ENCODE measurements at regions not wholly inside any gene's neighbourhood (a gene's known extent, or its start where the extent isn't known, plus 50 kb on each side); places are given as distances from the start of the nearest gene placed in this dataset.

DNA sequence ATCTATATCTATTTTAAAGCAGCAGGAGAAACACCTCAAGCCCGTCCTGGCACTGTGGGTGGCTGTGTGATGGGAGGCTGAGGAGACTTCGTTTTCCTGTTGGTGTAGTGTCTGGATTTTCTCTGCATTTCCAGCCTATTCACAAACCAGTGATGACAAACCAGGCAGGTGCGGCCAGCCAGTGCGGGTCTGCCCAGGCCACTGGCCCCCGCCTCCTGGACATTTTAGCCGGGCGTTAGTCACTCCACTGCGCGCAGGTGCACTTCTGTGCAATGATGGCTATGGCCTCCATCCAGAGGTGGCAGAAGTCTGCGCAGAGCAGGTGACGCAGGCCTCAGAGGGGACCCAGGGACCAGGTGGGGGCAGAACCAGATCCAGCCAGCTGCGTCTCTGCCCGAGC is 64.9 kb upstream of the PITRM1 start:
- H3K27ac ChIP-seq, result no peak overlapping the region
- in situ Hi-C loops (cut with MboI; ENCODE audit: low pct_ligation_motif_present in 1 of 4, low pct_unique_long_range_greater_than_20kb in 1 of 4, low sequenced_read_pairs in 3 of 4), result loop anchor here (10.0 to 25.0 kb wide), 4 partner anchors 550 to 1527 kb away; partner anchors contain the start of gene KLF6 (in 2 of the 4)
- intact Hi-C loops (cut with DNase I; ENCODE audit: low total_unique reads), result loop anchor here (10.0 kb wide), 1 partner anchor 1537 kb away; no protein-coding TSS in a partner anchor
- DNase-seq, result no peak
- H3K4me3 ChIP-seq, result no peak overlapping the region
- H3K36me3 ChIP-seq, result no peaks in the 10 kb centered on the region
- H3K9me3 ChIP-seq, result no peaks in the 10 kb centered on the region
- no peaks in the 10 kb centered on the region for H3K27me3 ChIP-seq
- TF ChIP-seq POLR2AphosphoS5 (IDR thresholded peaks at IDR 0.05) (no peak), EP300 (IDR thresholded peaks at IDR 0.05; ENCODE audit: low read depth) (no peak), POLR2A (IDR thresholded peaks at IDR 0.05) (no peak)
- TF ChIP-seq, protein P1, sequence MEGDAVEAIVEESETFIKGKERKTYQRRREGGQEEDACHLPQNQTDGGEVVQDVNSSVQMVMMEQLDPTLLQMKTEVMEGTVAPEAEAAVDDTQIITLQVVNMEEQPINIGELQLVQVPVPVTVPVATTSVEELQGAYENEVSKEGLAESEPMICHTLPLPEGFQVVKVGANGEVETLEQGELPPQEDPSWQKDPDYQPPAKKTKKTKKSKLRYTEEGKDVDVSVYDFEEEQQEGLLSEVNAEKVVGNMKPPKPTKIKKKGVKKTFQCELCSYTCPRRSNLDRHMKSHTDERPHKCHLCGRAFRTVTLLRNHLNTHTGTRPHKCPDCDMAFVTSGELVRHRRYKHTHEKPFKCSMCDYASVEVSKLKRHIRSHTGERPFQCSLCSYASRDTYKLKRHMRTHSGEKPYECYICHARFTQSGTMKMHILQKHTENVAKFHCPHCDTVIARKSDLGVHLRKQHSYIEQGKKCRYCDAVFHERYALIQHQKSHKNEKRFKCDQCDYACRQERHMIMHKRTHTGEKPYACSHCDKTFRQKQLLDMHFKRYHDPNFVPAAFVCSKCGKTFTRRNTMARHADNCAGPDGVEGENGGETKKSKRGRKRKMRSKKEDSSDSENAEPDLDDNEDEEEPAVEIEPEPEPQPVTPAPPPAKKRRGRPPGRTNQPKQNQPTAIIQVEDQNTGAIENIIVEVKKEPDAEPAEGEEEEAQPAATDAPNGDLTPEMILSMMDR (IDR thresholded peaks at IDR 0.05), result no peak
- peaks cover 0 to 7% (median 0%) of the 10 kb centered on the region in 4 donors for H3K4me1 ChIP-seq
- WGBS, 2 donors (ENCODE audit: low coverage in 1 of 2), result 85 to 86% methylated on average over 9 to 13 of the region's 13 CpGs

DNA sequence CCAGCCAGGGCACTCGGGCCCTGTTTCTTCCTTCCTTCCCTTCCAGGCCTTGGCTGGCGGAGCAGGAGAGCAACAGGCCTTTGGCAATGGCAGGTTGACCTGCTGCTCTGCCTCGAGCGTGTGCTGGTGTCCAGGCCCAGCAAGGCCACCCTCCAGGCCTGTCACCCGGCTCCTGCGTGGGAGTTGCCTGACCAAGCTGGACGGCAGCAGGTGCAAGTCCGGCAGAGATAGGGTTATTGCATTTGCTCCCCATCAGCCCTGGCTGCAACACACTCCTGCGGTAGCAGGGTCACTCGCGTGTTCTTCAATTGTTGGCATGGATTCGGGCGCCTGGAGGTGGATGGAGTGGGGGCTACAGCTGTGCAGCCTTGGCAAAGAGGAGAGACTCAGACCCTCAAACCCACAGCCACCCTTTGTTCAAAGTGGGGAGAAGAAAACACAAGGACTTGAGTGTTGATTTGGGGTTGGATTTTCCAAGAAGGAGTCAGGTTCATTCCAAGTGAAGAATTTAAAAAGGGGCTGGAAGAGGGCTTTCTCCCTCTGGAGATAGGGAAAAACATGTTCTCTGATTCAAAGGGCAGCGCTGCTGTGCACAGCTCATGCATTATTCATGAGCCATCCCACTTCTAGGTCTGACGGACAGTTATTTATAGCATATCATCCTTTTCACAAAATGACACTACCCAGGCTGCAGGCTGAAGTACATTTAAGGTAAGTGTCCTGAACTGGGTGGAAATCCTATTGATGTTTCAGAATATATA is 64.2 kb upstream of the PITRM1 start:
- WGBS, 2 donors (ENCODE audit: low coverage in 1 of 2), result 82 to 96% methylated on average over 5 to 15 of the region's 15 CpGs
- Histone ChIP-seq H3K27ac (no peak overlapping the region), H3K9me3 (no peaks in the 10 kb centered on the region), H3K36me3 (no peaks in the 10 kb centered on the region), H3K27me3 (no peaks in the 10 kb centered on the region), H3K4me1 (peaks cover 0 to 7% (median 0%) of the 10 kb centered on the region in 4 donors), H3K4me3 (no peak overlapping the region)
- no peak for TF ChIP-seq EP300 (IDR thresholded peaks at IDR 0.05; ENCODE audit: low read depth)
- TF ChIP-seq, protein P1 (IDR thresholded peaks at IDR 0.05), result no peak
- intact Hi-C loops (cut with DNase I; ENCODE audit: low total_unique reads) (loop anchor here (10.0 kb wide), 1 partner anchor 1538 kb away; no protein-coding TSS in a partner anchor), in situ Hi-C loops (cut with MboI; ENCODE audit: low pct_ligation_motif_present in 1 of 4, low pct_unique_long_range_greater_than_20kb in 1 of 4, low sequenced_read_pairs in 3 of 4) (loop anchor here (10.0 to 25.0 kb wide), 4 partner anchors 550 to 1528 kb away; partner anchors contain the start of gene KLF6 (in 2 of the 4))
- DNase-seq, result no peak

DNA sequence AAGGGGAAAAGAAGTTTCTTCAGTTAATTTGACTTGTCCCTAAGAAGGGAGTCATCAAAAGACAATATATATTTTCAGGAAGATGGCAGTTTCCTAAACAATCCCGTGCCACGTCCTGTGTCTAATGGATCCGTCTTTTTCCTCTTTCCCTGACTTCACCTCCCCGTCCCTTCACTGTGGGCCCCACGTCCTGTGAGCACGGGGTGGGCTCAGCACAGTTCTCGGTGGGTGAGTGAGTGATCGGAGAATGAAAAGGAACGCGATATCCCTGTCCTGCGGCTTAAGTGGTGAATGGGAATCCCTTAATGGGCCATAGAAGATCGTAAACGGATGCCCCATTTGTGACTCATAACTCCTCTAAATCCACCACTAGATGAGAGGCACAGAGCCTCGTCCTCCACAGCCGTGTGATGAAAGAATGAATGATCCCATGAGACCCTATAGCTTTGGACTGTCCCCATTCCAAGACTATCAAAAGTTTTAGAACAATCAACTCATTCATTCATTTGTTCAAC is 63.5 kb upstream of the PITRM1 start:
- WGBS, 2 donors (ENCODE audit: low coverage in 1 of 2), result 80 to 87% methylated on average over 1 to 15 of the region's 15 CpGs
- no peaks in the 10 kb centered on the region for H3K27me3 ChIP-seq
- TF ChIP-seq POLR2AphosphoS5 (IDR thresholded peaks at IDR 0.05) (no peak), EP300 (IDR thresholded peaks at IDR 0.05; ENCODE audit: low read depth) (no peak), POLR2A (IDR thresholded peaks at IDR 0.05) (no peak)
- TF ChIP-seq, protein P1 (IDR thresholded peaks at IDR 0.05), result no peak
- in situ Hi-C loops (cut with MboI; ENCODE audit: low pct_ligation_motif_present in 1 of 4, low pct_unique_long_range_greater_than_20kb in 1 of 4, low sequenced_read_pairs in 3 of 4), result loop anchor here (10.0 to 25.0 kb wide), 4 partner anchors 551 to 1529 kb away; partner anchors contain the start of gene KLF6 (in 2 of the 4)
- H3K4me3 ChIP-seq, result no peak overlapping the region
- DNase-seq, result no peak
- intact Hi-C loops (cut with DNase I; ENCODE audit: low total_unique reads), result loop anchor here (10.0 kb wide), 1 partner anchor 1539 kb away; no protein-coding TSS in a partner anchor
- H3K36me3 ChIP-seq, result no peaks in the 10 kb centered on the region
- H3K27ac ChIP-seq, result no peak overlapping the region
- H3K9me3 ChIP-seq, result no peaks in the 10 kb centered on the region
- peaks cover 0 to 7% (median 0%) of the 10 kb centered on the region in 4 donors for H3K4me1 ChIP-seq

DNA sequence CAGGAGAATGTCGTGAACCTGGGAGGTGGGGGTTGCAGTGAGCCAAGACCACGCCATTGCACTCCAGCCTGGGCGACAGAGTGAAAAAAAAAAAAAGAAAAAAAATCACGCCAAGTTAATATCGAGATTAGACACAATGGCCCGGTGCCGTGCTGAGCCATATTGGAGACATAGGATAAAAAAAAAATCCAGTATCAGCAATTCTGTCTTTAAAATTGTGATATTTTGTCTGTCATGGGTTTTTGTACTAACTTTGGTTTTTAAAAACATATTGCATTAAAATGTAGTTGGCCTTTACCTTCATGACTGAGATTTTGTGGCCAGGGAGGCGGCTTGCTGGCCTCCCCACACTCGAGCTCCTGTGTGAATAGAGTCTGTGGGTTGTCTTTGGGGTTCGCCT is 62.8 kb upstream of the PITRM1 start:
- H3K36me3 ChIP-seq, result no peaks in the 10 kb centered on the region
- in situ Hi-C loops (cut with MboI; ENCODE audit: low pct_ligation_motif_present in 1 of 4, low pct_unique_long_range_greater_than_20kb in 1 of 4, low sequenced_read_pairs in 3 of 4), result loop anchor here (10.0 to 25.0 kb wide), 4 partner anchors 552 to 1529 kb away; partner anchors contain the start of gene KLF6 (in 2 of the 4)
- no peak overlapping the region for H3K4me3 ChIP-seq
- no peaks in the 10 kb centered on the region for H3K27me3 ChIP-seq
- TF ChIP-seq, protein P1 (IDR thresholded peaks at IDR 0.05), result no peak
- TF ChIP-seq POLR2AphosphoS5 (IDR thresholded peaks at IDR 0.05) (no peak), EP300 (IDR thresholded peaks at IDR 0.05; ENCODE audit: low read depth) (no peak), POLR2A (IDR thresholded peaks at IDR 0.05) (no peak)
- H3K27ac ChIP-seq, result no peak overlapping the region
- peaks cover 0 to 7% (median 0%) of the 10 kb centered on the region in 4 donors for H3K4me1 ChIP-seq
- intact Hi-C loops (cut with DNase I; ENCODE audit: low total_unique reads), result loop anchor here (10.0 kb wide), 1 partner anchor 1539 kb away; no protein-coding TSS in a partner anchor
- DNase-seq, result no peak
- H3K9me3 ChIP-seq, result no peaks in the 10 kb centered on the region
- 71 to 86% methylated on average over 7 to 10 of the region's 10 CpGs for WGBS, 2 donors (ENCODE audit: low coverage in 1 of 2)

Measured in transverse colon (tissue), 4 donors.